NCI-H187 treated with DMSO at 0.1 percent for 48 hours (cell line): ENCODE measurements at regions not wholly inside any gene's neighbourhood (a gene's known extent, or its start where the extent isn't known, plus 50 kb on each side); places are given as distances from the start of the nearest gene placed in this dataset.
"Not testable (repeated sequence)": the region's sequence is repeated elsewhere in the genome, so short reads cannot be mapped to it uniquely, and the experiment has no call there.

Experiments used
- DNase-seq: peaks from one replicate; lab custom pipeline; 2025; lab: John Stamatoyannopoulos, UW

GRCh38 chr10:44745920-44746319, 165.2 kb upstream of the TMEM72 start:
- DNase-seq, result peak; percentile 1

- DNase-seq, result no peak
Observed at GRCh38 chr10:44747593-44748172, 163.5 kb upstream of the TMEM72 start.

GRCh38 chr10:44749151-44749550, 162.0 kb upstream of the TMEM72 start:
- no peak for DNase-seq

GRCh38 chr10:44752451-44753441, 158.4 kb upstream of the TMEM72 start:
- peak; percentile 35 for DNase-seq

GRCh38 chr10:44754355-44754754, 156.8 kb upstream of the TMEM72 start:
- DNase-seq, result not testable (repeated sequence)

GRCh38 chr10:44755481-44755880, 155.7 kb upstream of the TMEM72 start:
- DNase-seq, result no peak

GRCh38 chr10:44756216-44756615, 154.9 kb upstream of the TMEM72 start:
- no peak for DNase-seq

- DNase-seq, result no peak
Observed at GRCh38 chr10:44757551-44758205, 153.5 kb upstream of the TMEM72 start.

GRCh38 chr10:44759122-44759521, 152.0 kb upstream of the TMEM72 start:
- DNase-seq, result no peak

- DNase-seq, result no peak
Observed at GRCh38 chr10:44760513-44760912, 150.6 kb upstream of the TMEM72 start.

- no peak for DNase-seq
Observed at GRCh38 chr10:44761076-44761475, 150.1 kb upstream of the TMEM72 start.

- DNase-seq, result no peak
Observed at GRCh38 chr10:44763331-44763730, 147.8 kb upstream of the TMEM72 start.

GRCh38 chr10:44765299-44765698, 145.8 kb upstream of the TMEM72 start:
- DNase-seq, result no peak

- no peak for DNase-seq
Observed at GRCh38 chr10:44766631-44767030, 144.5 kb upstream of the TMEM72 start.

- DNase-seq, result no peak
Observed at GRCh38 chr10:44769450-44769849, 141.7 kb upstream of the TMEM72 start.

- no peak for DNase-seq
Observed at GRCh38 chr10:44771233-44771995, 139.7 kb upstream of the TMEM72 start.

- DNase-seq, result no peak
Observed at GRCh38 chr10:44773565-44773964, 137.6 kb upstream of the TMEM72 start.

- no peak for DNase-seq
Observed at GRCh38 chr10:44774676-44775401, 136.3 kb upstream of the TMEM72 start.

- no peak for DNase-seq
Observed at GRCh38 chr10:44775402-44775741, 135.8 kb upstream of the TMEM72 start.

GRCh38 chr10:44776181-44776580, 135.0 kb upstream of the TMEM72 start:
- no peak for DNase-seq

GRCh38 chr10:44779511-44779910, 131.6 kb upstream of the TMEM72 start:
- no peak for DNase-seq
